GM12878 (cell line): ENCODE measurements at regions not wholly inside any gene's neighbourhood (a gene's known extent, or its start where the extent isn't known, plus 50 kb on each side); places are given as distances from the start of the nearest gene placed in this dataset.

Experiments
- ATAC-seq: fragments of 200-7000 bp; cut with Tn5 transposase; 3 replicates; pipeline ENCODE4 v1.9.1; 2020; ENCODE audit warnings: mild to moderate bottlenecking, moderate library complexity
- BruUV-seq: library from RNA; stranded (reverse); fragments of 400-500 nt; replicated peaks from 2 replicates; lab custom pipeline; 2021; lab: Mats Ljungman, UMichigan
- CTCF ChIA-PET: fragments of 300-600 bp; sonication (Branson Sonifier 250); formaldehyde crosslinking; extraction: SDS; loops from one replicate; lab custom pipeline; 2021; ENCODE audit warnings: inconsistent platforms; lab: Yijun Ruan, JAX
- POLR2A ChIA-PET: fragments of 350-600 bp; formaldehyde crosslinking; extraction: SDS; loops from one replicate; lab custom pipeline; 2021; ENCODE audit warnings: inconsistent platforms; lab: Charles Lee
- RAD21 ChIA-PET: fragments of 300-600 bp; sonication (Branson Sonifier 250); formaldehyde crosslinking; loops from one replicate; lab custom pipeline; 2023; ENCODE audit warnings: antibody characterized with exemption; ENCODE audit not compliant: unreplicated experiment; lab: Charles Lee
- SMC1A ChIA-PET: fragments of 300-600 bp; sonication (Branson Sonifier 250); formaldehyde crosslinking; loops from one replicate; lab custom pipeline; 2023; ENCODE audit not compliant: unreplicated experiment, uncharacterized antibody; lab: Charles Lee
- DNase-seq: peaks from one replicate; pipeline ENCODE4 v3.0.0-alpha.2; 2011; ENCODE audit warnings: low read depth, low spot score
- FAIRE-seq: peaks from 3 replicates; lab custom pipeline; 2011; peaks lifted over from hg19 to GRCh38; lab: Jason Lieb, UNC
- H2AFZ ChIP-seq: 2 replicates; pipeline ENCODE4 v1.6.0; 2011; ENCODE audit warnings: low read depth, low read length, control low read depth; ENCODE audit not compliant: control insufficient read depth
- H3K27ac ChIP-seq: 2 replicates; pipeline ENCODE4 v1.5.1; 2011; ENCODE audit warnings: control low read depth; ENCODE audit not compliant: control insufficient read depth, insufficient read depth
- H3K27me3 ChIP-seq, 2 experiments: replicated peaks in 1 of 2; 2 replicates each; pipeline versions ENCODE4 v1.6.0 to v1.6.1; 2011; ENCODE audit warnings: low read length in 1 of 2; ENCODE audit not compliant: control insufficient read depth in 2 of 2, insufficient read depth in 2 of 2
- H3K36me3 ChIP-seq, 2 experiments: 2 replicates each; pipeline ENCODE4 v1.5.1; 2011; ENCODE audit warnings: low read length in 1 of 2; ENCODE audit not compliant: control insufficient read depth in 2 of 2, insufficient read depth in 2 of 2
- H3K4me1 ChIP-seq: 2 replicates; pipeline ENCODE4 v1.6.1; 2011; ENCODE audit warnings: mild to moderate bottlenecking, low read length, moderate library complexity, mixed read lengths; ENCODE audit not compliant: control insufficient read depth, insufficient read depth
- H3K4me2 ChIP-seq: 2 replicates; pipeline ENCODE4 v1.6.0; 2011; ENCODE audit warnings: control low read depth; ENCODE audit not compliant: control insufficient read depth, insufficient read depth
- H3K4me3 ChIP-seq: fragments of 200-600 bp; sonication (generic); 2 replicates; pipeline ENCODE4 v1.5.1; 2016
- H3K79me2 ChIP-seq: 2 replicates; pipeline ENCODE4 v1.6.0; 2011; ENCODE audit warnings: low read length; ENCODE audit not compliant: control insufficient read depth, insufficient read depth
- H3K9ac ChIP-seq: 2 replicates; pipeline ENCODE4 v1.8.0; 2011; ENCODE audit warnings: low read length, control low read depth, mixed read lengths; ENCODE audit not compliant: control insufficient read depth, insufficient read depth
- H3K9me3 ChIP-seq: replicated peaks from 3 replicates; pipeline ENCODE4 v1.5.1; 2011; ENCODE audit warnings: mild to moderate bottlenecking, low read length; ENCODE audit not compliant: control insufficient read depth, insufficient read depth
- H4K20me1 ChIP-seq: 2 replicates; pipeline ENCODE4 v1.6.0; 2011; ENCODE audit not compliant: control insufficient read depth, insufficient read depth
- CEBPZ ChIP-seq: fragments of 150-350 bp; IDR thresholded peaks from 2 replicates; pipeline ENCODE4 v1.6.1; 2016; ENCODE audit warnings: low read depth, low read length
- CREB1 ChIP-seq: IDR thresholded peaks from 2 replicates; pipeline ENCODE4 v1.6.1; 2012; ENCODE audit warnings: low read depth, mild to moderate bottlenecking, inconsistent platforms
- IRF5 ChIP-seq: fragments of 450-650 bp; IDR thresholded peaks from 2 replicates; pipeline ENCODE4 v1.6.1; 2017; ENCODE audit warnings: borderline replicate concordance
- KLF5 ChIP-seq: fragments of 450-650 bp; IDR thresholded peaks from 2 replicates; pipeline ENCODE4 v1.6.1; 2014; ENCODE audit warnings: mild to moderate bottlenecking; ENCODE audit not compliant: partially characterized antibody
- MYC ChIP-seq: IDR thresholded peaks from 2 replicates; pipeline ENCODE4 v1.6.1; 2011; ENCODE audit warnings: mild to moderate bottlenecking, low read length, moderate library complexity, inconsistent platforms; ENCODE audit not compliant: insufficient read depth, insufficient replicate concordance, insufficient read length, severe bottlenecking
- NKRF ChIP-seq: fragments of 450-650 bp; conservative IDR thresholded peaks from 2 replicates; pipeline ENCODE4 v1.6.1; 2017; ENCODE audit warnings: mild to moderate bottlenecking, moderate library complexity
- NR2C1 ChIP-seq: fragments of 450-650 bp; IDR thresholded peaks from 2 replicates; pipeline ENCODE4 v1.6.1; 2017; ENCODE audit warnings: antibody characterized with exemption, mild to moderate bottlenecking, moderate library complexity
- RCOR1 ChIP-seq: conservative IDR thresholded peaks from 2 replicates; pipeline ENCODE4 v1.6.1; 2012; ENCODE audit warnings: low read depth, low read length, improper control_type of control experiment
- SREBF2 ChIP-seq: IDR thresholded peaks from 2 replicates; pipeline ENCODE4 v1.6.1; 2012; ENCODE audit warnings: mild to moderate bottlenecking, low read length
- SRF ChIP-seq, 2 experiments: IDR thresholded peaks; 2 replicates each; pipeline ENCODE4 v1.6.1; 2011; ENCODE audit warnings: low read depth in 2 of 2, low read length in 2 of 2, mild to moderate bottlenecking in 1 of 2, moderate library complexity in 1 of 2
- TCF12 ChIP-seq: IDR thresholded peaks from 2 replicates; pipeline ENCODE4 v1.6.1; 2011; ENCODE audit warnings: low read depth, mild to moderate bottlenecking, low read length
- WGBS: methylation state at CpG from one replicate; pipeline ENCODE4 v1.1.6; 2016; ENCODE audit warnings: low lambda C conversion rate; ENCODE audit not compliant: insufficient replicate concordance, insufficient coverage; ENCODE audit errors: missing lambda C conversion rate; 5-methylcytosine and 5-hydroxymethylcytosine counted together
- in situ Hi-C: fragments of 300-500 bp; cut with MboI; formaldehyde crosslinking; loops from 9 replicates; pipeline ENCODE4 v1.14.3; 2018; ENCODE audit warnings: mixed read lengths
- intact Hi-C: fragments of 100-400 bp; cut with micrococcal nuclease; formaldehyde crosslinking; loops from one replicate; pipeline ENCODE4 v1.14.2; 2022; ENCODE audit not compliant: unreplicated experiment

GRCh38 chr20:20967564-20968184, 138.5 kb downstream of the LINC00237 start (continued):
- TF ChIP-seq IRF5 (no peak), NR2C1 (no peak), SRF (IDR thresholded peaks at IDR 0.05; ENCODE audit: low read depth in 2 of 2, low read length in 2 of 2) (no peak), MYC (no peak), SREBF2 (no peak)
- TF ChIP-seq, all 136 proteins: peak for 0

- Histone ChIP-seq H3K4me2 (no peak overlapping the region), H3K4me1 (no peaks in the 10 kb centered on the region), H3K4me3 (no peak overlapping the region), H3K27me3 (0 out of 4 replicates have a peak, but pooled peaks cover 0 to 3% of the 10 kb centered on the region in 2 experiments), H4K20me1 (no peaks in the 10 kb centered on the region), H3K9ac (no peak overlapping the region), H2AFZ (no peak overlapping the region), H3K79me2 (no peaks in the 10 kb centered on the region), H3K36me3 (no peaks in the 10 kb centered on the region), H3K27ac (no peak overlapping the region), H3K9me3 (no peaks in the 10 kb centered on the region)
- in situ Hi-C loops = no loop called here
- intact Hi-C loops = no loop called here
- no peak for ATAC-seq
- RAD21 ChIA-PET = no interaction called here
- no peak for DNase-seq
- no TSS peak for BruUV-seq
- SMC1A ChIA-PET = interaction anchor here (1.3 kb wide), 1 partner anchor 106 kb away, joined by 4 read pairs; no protein-coding TSS in a partner anchor
- POLR2A ChIA-PET = no interaction called here
- WGBS = 57% methylated on average over 8 of the region's 8 CpGs
- CTCF ChIA-PET = interaction anchor here (0.6 to 1.4 kb wide), 4 partner anchors 19 to 160 kb away, joined by 3 to 4 read pairs (median 4); partner anchors contain the start of gene KIZ
- FAIRE-seq = no peak
- TF ChIP-seq NKRF = no peak
- no peak for TF ChIP-seq CREB1
- no peak for TF ChIP-seq RCOR1
- no peak for TF ChIP-seq KLF5
- TF ChIP-seq CEBPZ = no peak
- no peak for TF ChIP-seq IRF5
- TF ChIP-seq TCF12 = no peak
Measured at GRCh38 chr20:20966171-20966570, 140.0 kb downstream of the LINC00237 start.
